ENCODE measurements at regions not wholly inside any gene's neighbourhood (a gene's known extent, or its start where the extent isn't known, plus 50 kb on each side); places are given as distances from the start of the nearest gene placed in this dataset.

DNA sequence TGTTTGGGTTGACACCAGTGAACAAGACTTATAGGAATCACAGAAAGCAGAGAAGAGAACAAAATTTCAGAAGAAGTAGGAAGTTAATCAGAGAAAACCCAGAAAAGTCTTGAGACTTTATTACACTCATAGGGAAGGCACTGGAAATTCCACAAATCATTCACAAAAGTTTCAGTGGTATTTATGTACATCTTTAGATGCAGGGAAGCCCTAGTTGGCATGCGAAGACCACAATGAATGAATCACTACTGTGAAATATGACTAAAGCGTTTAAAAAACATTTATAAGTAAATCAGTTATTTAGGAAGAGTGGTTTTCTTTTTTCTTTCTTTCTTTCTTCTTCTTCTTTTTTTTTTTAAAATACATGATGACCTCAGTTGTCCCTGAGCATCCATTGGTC is 105.1 kb downstream of the NUP35 start (continued):
- TF ChIP-seq, protein P1, sequence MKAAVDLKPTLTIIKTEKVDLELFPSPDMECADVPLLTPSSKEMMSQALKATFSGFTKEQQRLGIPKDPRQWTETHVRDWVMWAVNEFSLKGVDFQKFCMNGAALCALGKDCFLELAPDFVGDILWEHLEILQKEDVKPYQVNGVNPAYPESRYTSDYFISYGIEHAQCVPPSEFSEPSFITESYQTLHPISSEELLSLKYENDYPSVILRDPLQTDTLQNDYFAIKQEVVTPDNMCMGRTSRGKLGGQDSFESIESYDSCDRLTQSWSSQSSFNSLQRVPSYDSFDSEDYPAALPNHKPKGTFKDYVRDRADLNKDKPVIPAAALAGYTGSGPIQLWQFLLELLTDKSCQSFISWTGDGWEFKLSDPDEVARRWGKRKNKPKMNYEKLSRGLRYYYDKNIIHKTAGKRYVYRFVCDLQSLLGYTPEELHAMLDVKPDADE (IDR thresholded peaks at IDR 0.05): no peak
- TF ChIP-seq ZNF331 (CRISPR knock-in tag; IDR thresholded peaks at IDR 0.05; ENCODE audit: low read depth): no peak

DNA sequence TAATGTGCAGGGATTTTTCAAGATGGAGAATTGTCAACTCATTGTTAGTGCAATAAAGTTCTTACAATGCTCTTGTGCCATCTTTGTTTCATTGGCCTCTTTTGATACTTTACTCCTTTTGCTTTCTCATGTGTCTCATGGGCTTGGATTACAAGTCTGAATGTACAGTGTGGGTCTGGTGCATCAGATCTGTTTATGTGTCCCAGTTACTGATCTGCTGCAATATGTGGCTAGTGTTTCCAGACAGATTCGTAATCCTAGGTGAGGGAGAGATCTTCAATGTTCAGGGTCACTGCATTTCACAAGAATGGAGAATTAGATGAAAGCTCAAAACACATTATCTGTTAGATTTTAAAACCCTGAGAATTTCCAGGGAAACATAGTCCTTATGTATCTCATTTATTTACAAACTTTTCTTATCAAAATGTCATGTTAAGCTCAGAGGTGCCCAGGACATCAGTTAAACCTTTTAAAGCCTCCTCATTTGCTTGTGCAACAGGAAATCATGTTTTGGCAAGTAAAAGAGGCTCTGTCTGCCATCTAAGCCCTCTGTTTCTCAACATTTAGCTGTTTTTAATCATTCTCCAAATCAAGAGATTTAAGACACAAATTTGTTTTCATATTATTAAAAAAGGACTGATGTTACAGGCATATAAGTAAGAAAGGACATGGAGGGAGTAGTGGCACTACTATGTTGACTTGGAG is 108.1 kb downstream of the NUP35 start:
- ATAC-seq (no peak), DNase-seq (ENCODE audit: low spot score) (no peak)
- Histone ChIP-seq H3K27me3 (ENCODE audit: insufficient read depth) (no peaks in the 10 kb centered on the region), H2AFZ (no peak overlapping the region), H3K79me2 (replicated peaks; ENCODE audit: insufficient read depth) (no peaks in the 10 kb centered on the region), H3K9me2 (ENCODE audit: insufficient read depth) (no peaks in the 10 kb centered on the region), H3K27ac (ENCODE audit: low read depth) (no peak overlapping the region), H4K20me1 (replicated peaks; ENCODE audit: insufficient read depth) (no peaks in the 10 kb centered on the region), H3K36me3 (ENCODE audit: insufficient read depth) (no peaks in the 10 kb centered on the region), H3K4me3 (no peak overlapping the region), H3F3A (replicated peaks; ENCODE audit: low read depth) (no peaks in the 10 kb centered on the region), H3K4me1 (ENCODE audit: insufficient read depth) (no peaks in the 10 kb centered on the region; the same call in 1 of the 2 replicates), H3K4me2 (no peak overlapping the region)
- no peaks in the 10 kb centered on the region for H3K9me3 Mint-ChIP-seq
- no peak overlapping the region for H3K27ac Mint-ChIP-seq
- no peaks in the 10 kb centered on the region for H3K27me3 Mint-ChIP-seq (ENCODE audit: insufficient read depth, low read depth, poor library complexity)
- no peaks in the 10 kb centered on the region for H3K36me3 Mint-ChIP-seq (ENCODE audit: low read depth)
- H3K4me3 Mint-ChIP-seq: no peak overlapping the region
- peaks cover 5% of the 10 kb centered on the region; the same call in 2 of the 3 replicates for H3K4me1 Mint-ChIP-seq
- TF ChIP-seq, protein P2, sequence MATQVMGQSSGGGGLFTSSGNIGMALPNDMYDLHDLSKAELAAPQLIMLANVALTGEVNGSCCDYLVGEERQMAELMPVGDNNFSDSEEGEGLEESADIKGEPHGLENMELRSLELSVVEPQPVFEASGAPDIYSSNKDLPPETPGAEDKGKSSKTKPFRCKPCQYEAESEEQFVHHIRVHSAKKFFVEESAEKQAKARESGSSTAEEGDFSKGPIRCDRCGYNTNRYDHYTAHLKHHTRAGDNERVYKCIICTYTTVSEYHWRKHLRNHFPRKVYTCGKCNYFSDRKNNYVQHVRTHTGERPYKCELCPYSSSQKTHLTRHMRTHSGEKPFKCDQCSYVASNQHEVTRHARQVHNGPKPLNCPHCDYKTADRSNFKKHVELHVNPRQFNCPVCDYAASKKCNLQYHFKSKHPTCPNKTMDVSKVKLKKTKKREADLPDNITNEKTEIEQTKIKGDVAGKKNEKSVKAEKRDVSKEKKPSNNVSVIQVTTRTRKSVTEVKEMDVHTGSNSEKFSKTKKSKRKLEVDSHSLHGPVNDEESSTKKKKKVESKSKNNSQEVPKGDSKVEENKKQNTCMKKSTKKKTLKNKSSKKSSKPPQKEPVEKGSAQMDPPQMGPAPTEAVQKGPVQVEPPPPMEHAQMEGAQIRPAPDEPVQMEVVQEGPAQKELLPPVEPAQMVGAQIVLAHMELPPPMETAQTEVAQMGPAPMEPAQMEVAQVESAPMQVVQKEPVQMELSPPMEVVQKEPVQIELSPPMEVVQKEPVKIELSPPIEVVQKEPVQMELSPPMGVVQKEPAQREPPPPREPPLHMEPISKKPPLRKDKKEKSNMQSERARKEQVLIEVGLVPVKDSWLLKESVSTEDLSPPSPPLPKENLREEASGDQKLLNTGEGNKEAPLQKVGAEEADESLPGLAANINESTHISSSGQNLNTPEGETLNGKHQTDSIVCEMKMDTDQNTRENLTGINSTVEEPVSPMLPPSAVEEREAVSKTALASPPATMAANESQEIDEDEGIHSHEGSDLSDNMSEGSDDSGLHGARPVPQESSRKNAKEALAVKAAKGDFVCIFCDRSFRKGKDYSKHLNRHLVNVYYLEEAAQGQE (IDR thresholded peaks at IDR 0.05; ENCODE audit: unreplicated experiment): no peak
- TF ChIP-seq, protein P1 (IDR thresholded peaks at IDR 0.05): no peak
- no peak for TF ChIP-seq NANOG (IDR thresholded peaks at IDR 0.05; ENCODE audit: borderline replicate concordance)
- no peak for TF ChIP-seq EZH2 (IDR thresholded peaks at IDR 0.05; ENCODE audit: low read depth, unreplicated experiment)
- no peak for TF ChIP-seq ZNF114 (CRISPR knock-in tag; IDR thresholded peaks at IDR 0.05)
- no peak for TF ChIP-seq STAT1 (IDR thresholded peaks at IDR 0.05; ENCODE audit: unreplicated experiment)
- TF ChIP-seq POLR2AphosphoS5 (IDR thresholded peaks at IDR 0.05; ENCODE audit: low read depth): no peak
- no peak for TF ChIP-seq ZNF331 (CRISPR knock-in tag; IDR thresholded peaks at IDR 0.05; ENCODE audit: low read depth)
- no peak for TF ChIP-seq EZH2phosphoT487 (IDR thresholded peaks at IDR 0.05; ENCODE audit: unreplicated experiment)
- TF ChIP-seq JUNB (IDR thresholded peaks at IDR 0.05; ENCODE audit: unreplicated experiment): no peak
- TF ChIP-seq, protein P3, sequence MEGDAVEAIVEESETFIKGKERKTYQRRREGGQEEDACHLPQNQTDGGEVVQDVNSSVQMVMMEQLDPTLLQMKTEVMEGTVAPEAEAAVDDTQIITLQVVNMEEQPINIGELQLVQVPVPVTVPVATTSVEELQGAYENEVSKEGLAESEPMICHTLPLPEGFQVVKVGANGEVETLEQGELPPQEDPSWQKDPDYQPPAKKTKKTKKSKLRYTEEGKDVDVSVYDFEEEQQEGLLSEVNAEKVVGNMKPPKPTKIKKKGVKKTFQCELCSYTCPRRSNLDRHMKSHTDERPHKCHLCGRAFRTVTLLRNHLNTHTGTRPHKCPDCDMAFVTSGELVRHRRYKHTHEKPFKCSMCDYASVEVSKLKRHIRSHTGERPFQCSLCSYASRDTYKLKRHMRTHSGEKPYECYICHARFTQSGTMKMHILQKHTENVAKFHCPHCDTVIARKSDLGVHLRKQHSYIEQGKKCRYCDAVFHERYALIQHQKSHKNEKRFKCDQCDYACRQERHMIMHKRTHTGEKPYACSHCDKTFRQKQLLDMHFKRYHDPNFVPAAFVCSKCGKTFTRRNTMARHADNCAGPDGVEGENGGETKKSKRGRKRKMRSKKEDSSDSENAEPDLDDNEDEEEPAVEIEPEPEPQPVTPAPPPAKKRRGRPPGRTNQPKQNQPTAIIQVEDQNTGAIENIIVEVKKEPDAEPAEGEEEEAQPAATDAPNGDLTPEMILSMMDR (conservative IDR thresholded peaks at IDR 0.05; ENCODE audit: low read depth in 2 of 2): no peak
- TF ChIP-seq CREB1 (CRISPR knock-in tag; IDR thresholded peaks at IDR 0.05; ENCODE audit: low read depth): no peak

Measured in GM23338 (cell line).